SK-N-MC (cell line): ENCODE measurements at regions not wholly inside any gene's neighbourhood (a gene's known extent, or its start where the extent isn't known, plus 50 kb on each side); places are given as distances from the start of the nearest gene placed in this dataset.
"Not testable (repeated sequence)": the region's sequence is repeated elsewhere in the genome, so short reads cannot be mapped to it uniquely, and the experiment has no call there.

Experiments
- EZH2 ChIP-seq: fragments of 200-600 bp; sonication (generic); IDR thresholded peaks from one replicate; pipeline ENCODE4 v1.6.1; 2017; ENCODE audit warnings: antibody characterized with exemption
- POLR2AphosphoS5 ChIP-seq: IDR thresholded peaks from 2 replicates; pipeline ENCODE4 v1.6.1; 2012; ENCODE audit warnings: mild to moderate bottlenecking, low read depth, low read length, borderline replicate concordance

- TF ChIP-seq EZH2, POLR2AphosphoS5: not testable (repeated sequence)
Observed at GRCh38 chr2:181802300-181802699, 89.2 kb upstream of the ITPRID2 start.
